ENCODE measurements at regions not wholly inside any gene's neighbourhood (a gene's known extent, or its start where the extent isn't known, plus 50 kb on each side); places are given as distances from the start of the nearest gene placed in this dataset.

DNA sequence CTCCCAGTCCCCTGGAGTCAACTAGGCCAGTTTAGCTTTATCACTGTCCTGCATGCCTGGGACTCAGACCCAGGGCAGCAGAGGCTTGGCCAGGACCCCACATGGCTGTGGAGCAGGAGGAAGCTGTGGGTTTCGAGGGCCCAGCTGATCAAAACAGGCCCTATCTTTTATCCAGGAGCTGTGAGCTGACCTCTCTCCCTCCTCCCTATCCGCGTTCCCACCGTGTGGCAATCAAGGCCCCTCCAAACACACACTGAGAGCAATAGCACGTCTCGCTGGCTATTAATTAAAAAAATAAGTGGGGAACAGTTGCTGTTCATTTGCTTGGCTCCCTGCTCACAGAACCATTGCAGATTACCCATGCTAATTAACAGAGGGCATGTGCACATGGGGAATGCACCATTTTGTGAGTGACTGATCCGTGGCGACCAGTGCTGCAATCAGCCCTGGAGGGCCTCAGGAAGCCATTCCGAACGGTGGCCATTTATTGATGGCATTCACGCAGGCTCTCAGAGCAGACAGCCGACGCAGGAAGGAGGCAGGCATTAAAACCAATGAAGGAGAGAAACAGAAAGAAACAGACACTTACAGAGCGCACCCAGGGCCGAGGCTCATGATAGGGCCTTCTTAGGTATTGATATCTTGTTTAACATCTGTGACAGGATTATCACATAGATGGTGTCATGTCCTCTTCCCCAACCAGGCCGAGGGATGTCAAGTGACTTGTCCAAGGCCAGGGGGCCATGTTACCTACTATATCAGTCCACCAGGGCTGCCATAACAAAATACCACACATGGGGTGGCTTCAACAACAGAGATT lies 157.1 kb downstream of the KATNIP start:
- peaks cover 14% of the 10 kb centered on the region for H3K4me1 Mint-ChIP-seq
- no peaks in the 10 kb centered on the region for H3K36me3 Mint-ChIP-seq
- no peak overlapping the region for H3K4me3 Mint-ChIP-seq
- ChIA-PET CTCF (interaction anchor here (1.7 to 2.4 kb wide), 3 partner anchors 17 to 160 kb away, joined by 6 to 10 read pairs (median 9); no protein-coding TSS in a partner anchor), POLR2A (no interaction called here)
- no peaks in the 10 kb centered on the region for H3K9me3 Mint-ChIP-seq
- H3K27ac Mint-ChIP-seq, result no peak overlapping the region
- no peaks in the 10 kb centered on the region for H3K27me3 Mint-ChIP-seq (ENCODE audit: low read depth)
- TF ChIP-seq SMAD3 (CRISPR knock-in tag; IDR thresholded peaks at IDR 0.05; ENCODE audit: borderline replicate concordance) (no peak), ESRRA (CRISPR knock-in tag; IDR thresholded peaks at IDR 0.05; ENCODE audit: borderline replicate concordance) (no peak), NR1H2 (CRISPR knock-in tag; IDR thresholded peaks at IDR 0.05) (no peak), TEAD1 (CRISPR knock-in tag; IDR thresholded peaks at IDR 0.05) (no peak), RELA (CRISPR knock-in tag; IDR thresholded peaks at IDR 0.05; ENCODE audit: borderline replicate concordance) (no peak), NFATC4 (CRISPR knock-in tag; IDR thresholded peaks at IDR 0.05) (no peak)
- DNase-seq (ENCODE audit: low spot score), result no peak
- ATAC-seq, result no peak

GRCh38 chr16:27708651-27709050 lies 158.7 kb downstream of the KATNIP start:
- ChIA-PET POLR2A (no interaction called here), CTCF (no interaction called here)
- DNase-seq (ENCODE audit: low spot score), result no peak
- TF ChIP-seq OVOL2 (CRISPR knock-in tag; IDR thresholded peaks at IDR 0.05; ENCODE audit: borderline replicate concordance), result no peak
- TF ChIP-seq E2F5 (CRISPR knock-in tag; IDR thresholded peaks at IDR 0.05), result no peak
- TF ChIP-seq ZNF396 (CRISPR knock-in tag; IDR thresholded peaks at IDR 0.05; ENCODE audit: borderline replicate concordance), result no peak
- TF ChIP-seq GTF2I (CRISPR knock-in tag; conservative IDR thresholded peaks at IDR 0.05), result no peak
- TF ChIP-seq, protein P1, sequence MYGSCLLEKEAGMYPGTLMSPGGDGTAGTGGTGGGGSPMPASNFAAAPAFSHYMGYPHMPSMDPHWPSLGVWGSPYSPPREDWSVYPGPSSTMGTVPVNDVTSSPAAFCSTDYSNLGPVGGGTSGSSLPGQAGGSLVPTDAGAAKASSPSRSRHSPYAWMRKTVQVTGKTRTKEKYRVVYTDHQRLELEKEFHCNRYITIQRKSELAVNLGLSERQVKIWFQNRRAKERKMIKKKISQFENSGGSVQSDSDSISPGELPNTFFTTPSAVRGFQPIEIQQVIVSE (CRISPR knock-in tag; IDR thresholded peaks at IDR 0.05; ENCODE audit: borderline replicate concordance), result no peak
- Mint-ChIP-seq H3K27ac (no peak overlapping the region), H3K9me3 (no peaks in the 10 kb centered on the region), H3K4me1 (peaks cover 9% of the 10 kb centered on the region), H3K27me3 (ENCODE audit: low read depth) (no peaks in the 10 kb centered on the region), H3K36me3 (no peaks in the 10 kb centered on the region), H3K4me3 (no peak overlapping the region)
- ATAC-seq, result no peak

GRCh38 chr16:27712251-27712711 lies 162.3 kb downstream of the KATNIP start:
- Mint-ChIP-seq H3K4me3 (no peak overlapping the region), H3K27ac (peak overlapping the region; percentile 61; the same call in 1 of the 2 replicates), H3K9me3 (no peaks in the 10 kb centered on the region; the same call in 1 of the 2 replicates), H3K27me3 (ENCODE audit: low read depth) (no peaks in the 10 kb centered on the region), H3K36me3 (no peaks in the 10 kb centered on the region), H3K4me1 (peaks cover 5% of the 10 kb centered on the region)
- ChIA-PET CTCF (interaction anchor here (1.0 to 3.0 kb wide), 2 partner anchors 13 to 21 kb away, joined by 3 to 7 read pairs; no protein-coding TSS in a partner anchor), POLR2A (no interaction called here)
- DNase-seq (ENCODE audit: low spot score) (no peak), ATAC-seq (peak; percentile 81)
- TF ChIP-seq E2F4 (CRISPR knock-in tag; IDR thresholded peaks at IDR 0.05; ENCODE audit: borderline replicate concordance, low read depth), result no peak
- TF ChIP-seq RELA (CRISPR knock-in tag; IDR thresholded peaks at IDR 0.05; ENCODE audit: borderline replicate concordance), result no peak
- no peak for TF ChIP-seq IRF2 (CRISPR knock-in tag; IDR thresholded peaks at IDR 0.05; ENCODE audit: borderline replicate concordance, low read depth)
- TF ChIP-seq, protein P2, sequence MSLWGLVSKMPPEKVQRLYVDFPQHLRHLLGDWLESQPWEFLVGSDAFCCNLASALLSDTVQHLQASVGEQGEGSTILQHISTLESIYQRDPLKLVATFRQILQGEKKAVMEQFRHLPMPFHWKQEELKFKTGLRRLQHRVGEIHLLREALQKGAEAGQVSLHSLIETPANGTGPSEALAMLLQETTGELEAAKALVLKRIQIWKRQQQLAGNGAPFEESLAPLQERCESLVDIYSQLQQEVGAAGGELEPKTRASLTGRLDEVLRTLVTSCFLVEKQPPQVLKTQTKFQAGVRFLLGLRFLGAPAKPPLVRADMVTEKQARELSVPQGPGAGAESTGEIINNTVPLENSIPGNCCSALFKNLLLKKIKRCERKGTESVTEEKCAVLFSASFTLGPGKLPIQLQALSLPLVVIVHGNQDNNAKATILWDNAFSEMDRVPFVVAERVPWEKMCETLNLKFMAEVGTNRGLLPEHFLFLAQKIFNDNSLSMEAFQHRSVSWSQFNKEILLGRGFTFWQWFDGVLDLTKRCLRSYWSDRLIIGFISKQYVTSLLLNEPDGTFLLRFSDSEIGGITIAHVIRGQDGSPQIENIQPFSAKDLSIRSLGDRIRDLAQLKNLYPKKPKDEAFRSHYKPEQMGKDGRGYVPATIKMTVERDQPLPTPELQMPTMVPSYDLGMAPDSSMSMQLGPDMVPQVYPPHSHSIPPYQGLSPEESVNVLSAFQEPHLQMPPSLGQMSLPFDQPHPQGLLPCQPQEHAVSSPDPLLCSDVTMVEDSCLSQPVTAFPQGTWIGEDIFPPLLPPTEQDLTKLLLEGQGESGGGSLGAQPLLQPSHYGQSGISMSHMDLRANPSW (CRISPR knock-in tag; conservative IDR thresholded peaks at IDR 0.05; ENCODE audit: low read depth), result no peak
- no peak for TF ChIP-seq SOX15 (CRISPR knock-in tag; IDR thresholded peaks at IDR 0.05)
- TF ChIP-seq ERG (CRISPR knock-in tag; IDR thresholded peaks at IDR 0.05), result no peak
- TF ChIP-seq PRRX2 (CRISPR knock-in tag; IDR thresholded peaks at IDR 0.05), result no peak
- TF ChIP-seq ATF6 (CRISPR knock-in tag; IDR thresholded peaks at IDR 0.05), result no peak
- no peak for TF ChIP-seq JAZF1 (CRISPR knock-in tag; IDR thresholded peaks at IDR 0.05)
- no peak for TF ChIP-seq ESRRA (CRISPR knock-in tag; IDR thresholded peaks at IDR 0.05; ENCODE audit: borderline replicate concordance)
- TF ChIP-seq, protein P3, sequence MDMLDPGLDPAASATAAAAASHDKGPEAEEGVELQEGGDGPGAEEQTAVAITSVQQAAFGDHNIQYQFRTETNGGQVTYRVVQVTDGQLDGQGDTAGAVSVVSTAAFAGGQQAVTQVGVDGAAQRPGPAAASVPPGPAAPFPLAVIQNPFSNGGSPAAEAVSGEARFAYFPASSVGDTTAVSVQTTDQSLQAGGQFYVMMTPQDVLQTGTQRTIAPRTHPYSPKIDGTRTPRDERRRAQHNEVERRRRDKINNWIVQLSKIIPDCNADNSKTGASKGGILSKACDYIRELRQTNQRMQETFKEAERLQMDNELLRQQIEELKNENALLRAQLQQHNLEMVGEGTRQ (CRISPR knock-in tag; IDR thresholded peaks at IDR 0.05), result no peak
- TF ChIP-seq NR2C2 (CRISPR knock-in tag; IDR thresholded peaks at IDR 0.05), result no peak
- no peak for TF ChIP-seq EMX1 (CRISPR knock-in tag; IDR thresholded peaks at IDR 0.05)

Data from WTC11 (cell line).